GM20431 (cell line): ENCODE measurements at regions not wholly inside any gene's neighbourhood (a gene's known extent, or its start where the extent isn't known, plus 50 kb on each side); places are given as distances from the start of the nearest gene placed in this dataset.
"Not testable (repeated sequence)": the region's sequence is repeated elsewhere in the genome, so short reads cannot be mapped to it uniquely, and the experiment has no call there.

Experiments used
- in situ Hi-C: fragments of 300-500 bp; cut with MseI, MboI; formaldehyde crosslinking; loops from one replicate; pipeline ENCODE4 v1.15.0; 2020; ENCODE audit warnings: low sequenced_read_pairs; ENCODE audit not compliant: unreplicated experiment

GRCh38 chr5:112532654-112533360, 113.7 kb upstream of the EPB41L4A start:
- in situ Hi-C loops, result no loop called here

GRCh38 chr5:112533362-112533761, 114.3 kb upstream of the EPB41L4A start:
- in situ Hi-C loops, result no loop called here

GRCh38 chr5:112534067-112534583, 115.0 kb upstream of the EPB41L4A start:
- in situ Hi-C loops, result no loop called here

DNA sequence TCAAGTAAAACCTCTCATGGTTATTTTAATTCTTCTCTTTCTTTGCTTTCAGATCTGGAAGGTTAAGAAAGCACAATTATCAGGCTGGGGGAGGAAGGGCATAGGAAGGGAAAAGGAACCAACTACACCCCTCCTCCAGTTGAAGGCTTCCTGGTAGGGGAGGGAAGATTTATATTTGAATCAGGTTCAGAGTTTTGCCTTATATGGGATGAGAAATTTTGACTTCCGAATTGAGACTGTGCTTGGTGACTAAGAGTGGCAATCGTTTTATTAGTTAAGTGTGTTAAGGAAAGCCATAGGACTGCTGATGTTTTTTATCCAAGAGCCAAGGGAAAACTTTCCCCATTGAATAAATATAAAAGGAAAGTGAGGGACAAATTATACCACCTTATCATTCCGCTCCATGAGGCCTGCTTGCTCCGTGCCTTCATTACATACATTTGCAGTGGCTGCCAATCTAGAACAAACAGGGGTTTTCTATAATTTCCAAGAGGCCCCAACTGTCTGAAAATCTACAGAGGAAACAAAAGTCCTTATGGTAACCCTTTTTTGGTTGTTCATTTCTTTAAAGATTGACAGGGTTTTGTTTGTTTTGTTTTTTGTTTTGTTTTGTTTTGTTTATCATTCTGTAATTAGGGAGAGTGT, 115.7 kb upstream of the EPB41L4A start:
- in situ Hi-C loops, result no loop called here

DNA sequence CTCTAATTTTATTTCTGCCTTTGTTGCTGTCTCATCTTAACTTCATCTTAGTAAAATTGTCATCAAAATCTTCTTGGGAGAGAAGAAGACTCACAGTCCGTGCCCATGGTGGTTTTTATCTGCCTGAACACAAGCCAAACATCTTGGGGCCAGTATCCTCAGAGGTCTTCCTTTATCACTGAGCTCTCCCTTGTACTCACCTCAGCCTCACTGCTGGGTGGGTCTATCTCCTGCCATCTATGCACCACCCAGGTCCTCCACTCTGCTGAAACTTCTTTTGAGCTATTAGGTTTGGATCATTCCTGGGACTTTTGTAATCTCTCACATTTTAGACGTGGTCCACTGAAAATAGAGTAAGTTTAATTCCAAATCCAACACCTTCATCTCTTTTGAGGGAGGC, 116.3 kb upstream of the EPB41L4A start:
- in situ Hi-C loops, result no loop called here

- in situ Hi-C loops, result not testable (repeated sequence)
These were observed 125.5 kb upstream of the EPB41L4A start for GRCh38 chr5:112544558-112544957.

GRCh38 chr5:112546946-112547592, 128.0 kb upstream of the EPB41L4A start:
- in situ Hi-C loops, result no loop called here

DNA sequence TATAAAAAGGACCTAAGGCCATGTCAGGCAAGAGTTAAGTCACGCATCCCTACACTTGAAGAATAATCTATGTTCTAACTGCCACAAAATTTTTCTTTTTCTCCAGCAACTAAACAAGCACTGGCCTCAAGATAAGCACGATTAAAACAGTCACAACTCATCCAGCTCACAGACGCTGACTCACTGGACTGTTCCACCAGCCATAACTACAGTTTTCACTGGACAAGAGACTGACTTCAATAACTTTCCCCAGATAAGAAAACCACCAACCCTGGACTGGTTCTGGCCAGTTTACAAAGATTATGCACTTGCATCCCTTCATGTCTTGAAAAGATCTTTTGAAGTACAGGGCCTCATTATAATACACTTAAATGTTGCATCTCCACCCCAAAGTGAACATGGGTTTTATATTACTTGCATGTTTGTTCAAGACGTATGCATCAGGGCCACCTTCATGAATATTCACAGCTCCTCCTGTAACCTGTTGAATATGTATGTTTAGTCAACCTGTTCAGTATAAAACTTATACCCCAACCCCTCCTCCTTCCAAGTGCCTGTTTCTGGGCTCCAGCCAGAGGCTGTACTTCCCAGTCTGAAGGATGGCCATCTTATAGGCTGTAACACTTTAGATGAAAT, 129.3 kb upstream of the EPB41L4A start:
- in situ Hi-C loops, result no loop called here

GRCh38 chr5:112549127-112549526, 130.1 kb upstream of the EPB41L4A start:
- in situ Hi-C loops, result no loop called here

- in situ Hi-C loops, result loop anchor here (10.0 kb wide), 1 partner anchor 195 kb away; no protein-coding TSS in a partner anchor
These were observed 130.6 kb upstream of the EPB41L4A start for GRCh38 chr5:112549605-112550166.

GRCh38 chr5:112551419-112552032, 132.4 kb upstream of the EPB41L4A start:
- in situ Hi-C loops, result loop anchor here (10.0 kb wide), 1 partner anchor 193 kb away; no protein-coding TSS in a partner anchor

GRCh38 chr5:112552216-112552615, 133.1 kb upstream of the EPB41L4A start:
- in situ Hi-C loops, result loop anchor here (10.0 kb wide), 1 partner anchor 193 kb away; no protein-coding TSS in a partner anchor

GRCh38 chr5:112552791-112553190, 133.7 kb upstream of the EPB41L4A start:
- in situ Hi-C loops, result loop anchor here (10.0 kb wide), 1 partner anchor 192 kb away; no protein-coding TSS in a partner anchor

DNA sequence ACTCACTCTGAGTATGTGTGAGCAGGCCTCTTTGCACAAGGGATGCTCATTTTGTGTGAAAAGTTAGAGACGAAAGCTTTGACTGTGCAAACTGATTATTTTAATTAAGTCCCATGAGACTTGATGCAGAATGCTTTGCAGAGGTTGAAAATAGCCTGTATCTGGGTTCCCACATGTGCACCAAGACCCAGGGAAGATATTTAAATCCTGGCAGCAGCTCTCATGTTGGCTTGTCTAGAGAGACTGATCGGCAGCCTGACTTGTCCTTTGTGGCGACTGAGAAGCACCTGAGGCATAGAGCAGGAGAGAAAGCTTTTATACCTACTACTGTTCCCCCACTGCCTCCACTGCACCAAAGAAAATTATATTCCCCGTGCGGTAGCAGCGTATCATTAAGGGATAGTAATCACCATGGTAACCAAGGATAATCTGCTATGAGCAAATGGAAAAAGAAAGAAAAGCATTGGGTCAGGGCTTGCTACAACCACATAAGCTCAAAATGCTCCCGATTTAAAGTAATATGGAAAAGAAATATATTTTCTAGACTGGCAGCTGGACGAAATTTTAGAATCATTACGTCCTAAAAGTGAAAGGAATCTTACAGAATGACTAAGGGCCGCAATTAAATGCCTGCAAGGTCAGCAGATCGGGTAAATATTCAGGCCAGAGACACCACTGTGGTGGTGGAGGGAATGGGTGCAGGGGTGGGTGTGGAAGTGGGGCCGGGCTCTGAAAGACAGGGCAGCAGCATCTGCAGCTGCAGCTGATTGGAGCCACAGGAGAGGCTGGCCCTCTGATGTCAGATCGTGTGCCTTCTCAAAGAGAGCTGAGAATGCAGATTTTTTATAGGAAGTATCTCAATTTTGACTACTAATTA, 135.3 kb upstream of the EPB41L4A start:
- in situ Hi-C loops, result loop anchor here (10.0 kb wide), 1 partner anchor 190 kb away; no protein-coding TSS in a partner anchor

DNA sequence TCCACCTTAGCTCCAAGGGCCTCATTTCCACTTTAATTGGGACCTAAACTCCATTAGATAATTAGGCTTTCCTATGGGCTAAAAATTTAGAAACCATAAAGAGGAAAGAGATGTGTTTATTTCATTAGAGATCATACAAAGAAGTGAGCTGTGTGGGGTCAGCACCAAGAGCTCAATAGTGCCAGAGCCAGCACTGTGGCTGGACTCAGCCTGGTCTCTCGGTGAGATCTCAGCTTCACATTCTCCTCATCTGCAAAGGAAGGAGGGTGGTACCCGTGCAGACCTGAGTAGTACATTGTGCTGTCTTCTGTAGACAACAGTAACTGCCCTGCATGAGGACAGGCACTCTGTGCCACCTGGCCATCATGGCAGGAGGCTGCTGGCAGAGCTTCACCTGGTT, 136.1 kb upstream of the EPB41L4A start:
- in situ Hi-C loops, result loop anchor here (10.0 kb wide), 1 partner anchor 190 kb away; no protein-coding TSS in a partner anchor

DNA sequence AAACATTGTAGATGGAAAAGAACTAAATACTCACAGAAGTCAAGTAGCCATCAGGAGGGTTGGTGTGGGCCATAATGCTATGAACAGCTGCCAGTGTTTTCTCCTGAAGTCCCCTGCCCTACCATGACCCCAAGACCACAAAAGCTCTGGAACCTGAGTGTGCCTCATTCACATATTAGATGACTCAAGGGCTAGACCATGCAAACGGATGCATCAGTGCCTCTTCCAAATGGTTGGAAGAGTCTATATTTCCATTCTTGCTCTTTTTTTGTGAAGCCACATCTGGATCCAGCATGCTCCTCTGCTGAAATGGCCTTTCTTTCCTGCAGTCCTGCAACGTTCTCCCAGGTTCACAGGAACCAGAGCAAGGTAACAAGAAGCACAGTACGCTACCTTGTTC, 136.6 kb upstream of the EPB41L4A start:
- in situ Hi-C loops, result loop anchor here (10.0 kb wide), 1 partner anchor 189 kb away; no protein-coding TSS in a partner anchor

GRCh38 chr5:112559501-112559900, 140.4 kb upstream of the EPB41L4A start:
- in situ Hi-C loops, result loop anchor here (10.0 kb wide), 1 partner anchor 185 kb away; no protein-coding TSS in a partner anchor

DNA sequence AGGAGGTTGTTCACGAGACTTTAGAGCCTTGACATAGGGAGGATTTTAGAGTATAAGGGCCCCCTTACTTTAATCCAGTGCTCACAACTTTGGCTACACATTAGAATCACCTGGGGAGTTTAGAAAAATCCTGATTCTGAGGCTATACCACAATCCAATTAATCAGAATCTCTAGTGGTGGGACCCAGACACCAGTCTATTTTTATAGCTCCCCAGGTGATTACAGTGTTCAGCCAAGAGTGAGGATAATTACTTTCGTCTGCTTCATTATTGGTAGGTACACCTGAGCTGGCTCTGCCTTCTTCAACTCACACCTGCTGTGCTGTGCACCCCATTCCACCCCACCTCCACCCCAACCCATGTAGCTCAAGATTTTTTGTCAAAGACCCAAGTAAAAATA, 141.3 kb upstream of the EPB41L4A start:
- in situ Hi-C loops, result no loop called here
